Transverse colon (tissue), 4 donors: ENCODE measurements at regions not wholly inside any gene's neighbourhood (a gene's known extent, or its start where the extent isn't known, plus 50 kb on each side); places are given as distances from the start of the nearest gene placed in this dataset.
A peak's percentile ranks its signal among the peaks of the same experiment; 100 is the strongest.
"Not testable (repeated sequence)": the region's sequence is repeated elsewhere in the genome, so short reads cannot be mapped to it uniquely, and the experiment has no call there.

Experiments used
- DNase-seq: peaks from one replicate; pipeline ENCODE4 v3.0.0-alpha.2; 2019
- H3K27ac ChIP-seq, 4 donors: fragments of 200-600 bp; sonication (generic); 2 replicates each; pipeline ENCODE4 v1.5.1; 2016 to 2018; ENCODE audit warnings: inconsistent platforms in 4 of 4
- H3K27me3 ChIP-seq: fragments of 200-600 bp; sonication (generic); 2 replicates; pipeline ENCODE4 v1.5.1; 2017; ENCODE audit warnings: inconsistent platforms
- H3K36me3 ChIP-seq, 4 donors: fragments of 200-600 bp; sonication (generic); 2 replicates each; pipeline ENCODE4 v1.5.1; 2017 to 2019; ENCODE audit warnings: inconsistent platforms in 4 of 4
- H3K4me1 ChIP-seq, 4 donors: fragments of 200-600 bp; sonication (generic); 2 replicates each; pipeline ENCODE4 v1.5.1; 2017 to 2020; ENCODE audit warnings: inconsistent platforms in 4 of 4
- H3K4me3 ChIP-seq, 4 donors: fragments of 200-600 bp; sonication (generic); 1 replicate in 1 of 4; 2 replicates in 3 of 4; pipeline versions ENCODE4 v1.5.1 to v1.6.1; 2017 to 2019; ENCODE audit warnings: inconsistent platforms in 4 of 4
- H3K9me3 ChIP-seq, 2 donors: fragments of 200-600 bp; sonication (generic); 2 replicates each; pipeline ENCODE4 v1.5.1; 2017 to 2019; ENCODE audit warnings: inconsistent platforms in 2 of 2
- EP300 ChIP-seq: sonication (generic); formaldehyde crosslinking; IDR thresholded peaks from one replicate; pipeline ENCODE4 v1.6.1; 2017; ENCODE audit warnings: antibody characterized with exemption, low read depth
- POLR2A ChIP-seq: fragments of 450-650 bp; IDR thresholded peaks from one replicate; pipeline ENCODE4 v1.6.1; 2016; ENCODE audit warnings: antibody characterized with exemption, mild to moderate bottlenecking, moderate library complexity
- POLR2AphosphoS5 ChIP-seq, 3 donors: sonication (generic); formaldehyde crosslinking; IDR thresholded peaks; one replicate each; pipeline ENCODE4 v1.6.1; 2016; ENCODE audit warnings: antibody characterized with exemption in 3 of 3
- WGBS, 2 donors: methylation state at CpG; one replicate each; pipeline ENCODE4 v1.1.5; 2018; ENCODE audit warnings: low coverage in 1 of 2; 5-methylcytosine and 5-hydroxymethylcytosine counted together
- in situ Hi-C, 4 donors: fragments of 200-750 bp; cut with MboI; loops; one replicate each; pipeline versions ENCODE4 v1.15.0 to v1.15.1; 2017; ENCODE audit warnings: low sequenced_read_pairs in 3 of 4, low pct_ligation_motif_present in 1 of 4, low pct_unique_long_range_greater_than_20kb in 1 of 4
- intact Hi-C: fragments of 100-400 bp; cut with DNase I; formaldehyde crosslinking; loops from one replicate; pipeline ENCODE4 v1.15.1; 2023; ENCODE audit warnings: low total_unique reads
- TF ChIP-seq, protein P1 (sequence below), 5 experiments: fragments of 200-600 bp in 3 of 5; fragments of 450-650 bp in 2 of 5; sonication (generic) in 3 of 5; IDR thresholded peaks; 1 replicate in 2 of 5; 2 replicates in 3 of 5; pipeline ENCODE4 v1.5.1; 2016 to 2017; ENCODE audit warnings: antibody characterized with exemption in 5 of 5, inconsistent platforms in 3 of 5, mild to moderate bottlenecking in 2 of 5, moderate library complexity in 1 of 5

DNA sequence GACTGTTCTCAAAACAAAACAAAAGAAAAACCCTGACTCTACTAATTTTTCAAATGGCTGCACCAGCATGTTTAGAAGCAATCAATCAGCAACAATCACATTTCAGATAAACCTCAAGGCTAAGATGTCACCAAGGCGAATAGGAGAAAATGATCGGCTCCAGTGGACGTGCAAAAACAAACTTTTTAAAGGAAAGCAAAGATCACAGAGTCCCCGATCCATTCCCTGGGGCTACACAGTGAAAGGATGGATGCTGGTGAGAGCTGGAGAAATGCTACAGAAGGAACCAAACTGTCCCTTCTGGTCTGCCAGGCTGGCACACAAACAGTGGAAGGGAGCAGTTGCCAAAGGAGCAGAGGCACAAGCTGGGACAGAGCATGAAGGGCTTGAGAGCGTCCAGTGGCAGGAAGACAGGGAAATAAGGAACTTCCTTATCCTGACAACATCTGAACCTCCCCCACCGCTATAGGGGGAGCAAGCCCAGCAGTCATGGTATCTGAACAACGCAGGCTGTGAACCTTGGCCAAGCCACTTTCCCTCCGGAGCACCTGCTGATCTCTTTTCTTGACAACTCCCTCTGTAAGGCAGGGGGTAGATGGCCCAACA lies 73.7 kb upstream of the HIVEP1 start:
- in situ Hi-C loops (no loop called here), intact Hi-C loops (no loop called here)
- Histone ChIP-seq H3K4me1 (peaks cover 0 to 9% (median 0%) of the 10 kb centered on the region in 4 donors), H3K36me3 (no peaks in the 10 kb centered on the region), H3K9me3 (no peaks in the 10 kb centered on the region), H3K27me3 (no peaks in the 10 kb centered on the region), H3K27ac (no peak overlapping the region), H3K4me3 (no peak overlapping the region)
- DNase-seq = peak; percentile 32
- WGBS, 2 donors = 42 to 49% methylated on average over 8 of the region's 8 CpGs
- TF ChIP-seq EP300 (no peak), POLR2AphosphoS5 (IDR thresholded peaks at IDR 0.05) (no peak), POLR2A (no peak)
- TF ChIP-seq, protein P1, sequence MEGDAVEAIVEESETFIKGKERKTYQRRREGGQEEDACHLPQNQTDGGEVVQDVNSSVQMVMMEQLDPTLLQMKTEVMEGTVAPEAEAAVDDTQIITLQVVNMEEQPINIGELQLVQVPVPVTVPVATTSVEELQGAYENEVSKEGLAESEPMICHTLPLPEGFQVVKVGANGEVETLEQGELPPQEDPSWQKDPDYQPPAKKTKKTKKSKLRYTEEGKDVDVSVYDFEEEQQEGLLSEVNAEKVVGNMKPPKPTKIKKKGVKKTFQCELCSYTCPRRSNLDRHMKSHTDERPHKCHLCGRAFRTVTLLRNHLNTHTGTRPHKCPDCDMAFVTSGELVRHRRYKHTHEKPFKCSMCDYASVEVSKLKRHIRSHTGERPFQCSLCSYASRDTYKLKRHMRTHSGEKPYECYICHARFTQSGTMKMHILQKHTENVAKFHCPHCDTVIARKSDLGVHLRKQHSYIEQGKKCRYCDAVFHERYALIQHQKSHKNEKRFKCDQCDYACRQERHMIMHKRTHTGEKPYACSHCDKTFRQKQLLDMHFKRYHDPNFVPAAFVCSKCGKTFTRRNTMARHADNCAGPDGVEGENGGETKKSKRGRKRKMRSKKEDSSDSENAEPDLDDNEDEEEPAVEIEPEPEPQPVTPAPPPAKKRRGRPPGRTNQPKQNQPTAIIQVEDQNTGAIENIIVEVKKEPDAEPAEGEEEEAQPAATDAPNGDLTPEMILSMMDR (IDR thresholded peaks at IDR 0.05) = no peak

DNA sequence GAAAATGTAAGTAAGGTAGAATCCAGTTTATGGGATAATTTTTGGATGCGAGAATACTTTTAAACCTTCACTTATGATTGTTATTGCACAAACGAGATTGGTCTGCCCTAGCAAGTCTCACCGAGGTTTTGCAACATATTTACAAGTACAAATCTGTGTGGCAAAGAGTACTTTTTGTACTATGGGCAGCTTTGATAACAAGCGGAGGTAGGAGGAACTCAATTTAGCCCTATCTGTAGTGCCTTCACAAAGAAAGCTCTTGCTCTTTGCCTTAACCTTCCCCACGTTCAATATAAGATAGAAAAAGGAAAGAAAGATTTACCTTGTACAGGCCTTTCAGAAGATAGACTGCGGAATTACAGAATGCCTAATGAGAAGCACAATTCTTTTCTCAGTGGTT lies 77.5 kb upstream of the HIVEP1 start:
- Histone ChIP-seq H3K4me3 (no peak overlapping the region), H3K9me3 (no peaks in the 10 kb centered on the region), H3K4me1 (peaks cover 0 to 9% (median 0%) of the 10 kb centered on the region in 4 donors), H3K27me3 (no peaks in the 10 kb centered on the region), H3K36me3 (no peaks in the 10 kb centered on the region), H3K27ac (no peak overlapping the region)
- TF ChIP-seq POLR2AphosphoS5 (IDR thresholded peaks at IDR 0.05) = no peak
- no peak for TF ChIP-seq POLR2A
- TF ChIP-seq EP300 = no peak
- TF ChIP-seq, protein P1 (IDR thresholded peaks at IDR 0.05) = no peak
- intact Hi-C loops = no loop called here
- WGBS, 2 donors = 81 to 92% methylated on average over 6 of the region's 6 CpGs
- in situ Hi-C loops = no loop called here
- DNase-seq = no peak

DNA sequence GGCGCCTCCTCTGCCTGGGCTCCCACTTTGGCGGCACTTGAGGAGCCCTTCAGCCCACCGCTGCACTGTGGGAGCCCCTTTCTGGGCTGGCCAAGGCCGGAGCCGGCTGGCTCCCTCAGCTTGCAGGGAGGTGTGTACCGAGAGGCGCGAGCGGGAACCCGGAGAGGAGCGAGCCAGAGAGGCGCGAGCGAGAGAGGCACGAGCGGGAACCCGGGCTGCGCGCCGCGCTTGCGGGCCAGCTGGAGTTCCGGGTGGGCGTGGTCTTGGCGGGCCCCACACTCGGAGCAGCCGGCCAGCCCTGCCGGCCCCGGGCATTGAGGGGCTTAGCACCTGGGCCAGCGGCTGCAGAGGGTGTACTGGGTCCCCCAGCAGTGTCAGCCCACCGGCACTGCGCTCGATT lies 79.2 kb upstream of the HIVEP1 start:
- WGBS, 2 donors = 96% methylated on average over 31 of the region's 33 CpGs; no CpG with 5 or more reads in 1 of the 2 donors
- H3K4me1 ChIP-seq, in situ Hi-C loops, intact Hi-C loops, H3K9me3 ChIP-seq, H3K27ac ChIP-seq, DNase-seq, H3K4me3 ChIP-seq, H3K36me3 ChIP-seq, H3K27me3 ChIP-seq: not testable (repeated sequence)

DNA sequence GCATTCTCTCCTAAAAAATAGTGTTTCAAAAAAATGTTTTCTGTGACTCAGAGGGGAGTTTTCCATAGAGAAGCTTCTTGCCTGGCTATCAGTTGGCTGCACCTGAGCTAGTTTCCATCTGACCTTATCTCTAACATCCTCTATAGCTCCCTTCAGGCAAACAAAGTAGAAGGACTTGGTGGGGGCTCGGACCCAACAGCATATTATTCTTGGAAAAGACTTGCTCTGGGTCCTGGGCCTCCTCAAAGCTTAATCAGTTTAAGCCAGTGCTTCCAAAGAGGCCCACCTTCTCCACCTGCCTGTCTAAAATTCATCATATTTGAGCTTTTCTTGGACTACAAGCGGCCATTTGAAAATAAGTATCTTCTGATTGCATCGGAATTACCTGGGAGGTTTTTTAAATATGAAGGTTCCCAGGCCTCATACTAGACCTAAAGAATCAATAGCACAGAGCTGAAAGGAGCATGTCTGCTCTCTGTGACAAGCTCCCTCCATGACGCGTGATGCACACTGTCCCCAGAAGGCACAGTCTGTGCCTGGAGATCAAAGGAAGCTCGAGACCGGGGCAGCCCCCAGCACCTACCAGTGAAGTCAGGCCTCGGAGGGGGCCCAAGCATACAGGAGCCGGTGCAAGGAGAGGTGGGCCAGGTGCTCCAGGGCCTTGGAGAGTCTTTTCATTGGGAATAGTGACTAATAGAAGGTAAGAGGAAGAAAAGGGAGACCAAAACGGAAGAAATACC lies 80.6 kb upstream of the HIVEP1 start:
- no peak for DNase-seq
- H3K9me3 ChIP-seq = no peaks in the 10 kb centered on the region
- H3K4me3 ChIP-seq = no peak overlapping the region
- TF ChIP-seq EP300 = no peak
- no peak for TF ChIP-seq POLR2A
- no peak for TF ChIP-seq POLR2AphosphoS5 (IDR thresholded peaks at IDR 0.05)
- TF ChIP-seq, protein P1 (IDR thresholded peaks at IDR 0.05) = no peak
- no peak overlapping the region for H3K27ac ChIP-seq
- H3K4me1 ChIP-seq = no peaks in the 10 kb centered on the region
- intact Hi-C loops = no loop called here
- WGBS, 2 donors = 91 to 94% methylated on average over 6 to 10 of the region's 10 CpGs
- no peaks in the 10 kb centered on the region for H3K27me3 ChIP-seq
- in situ Hi-C loops = no loop called here
- no peaks in the 10 kb centered on the region for H3K36me3 ChIP-seq

DNA sequence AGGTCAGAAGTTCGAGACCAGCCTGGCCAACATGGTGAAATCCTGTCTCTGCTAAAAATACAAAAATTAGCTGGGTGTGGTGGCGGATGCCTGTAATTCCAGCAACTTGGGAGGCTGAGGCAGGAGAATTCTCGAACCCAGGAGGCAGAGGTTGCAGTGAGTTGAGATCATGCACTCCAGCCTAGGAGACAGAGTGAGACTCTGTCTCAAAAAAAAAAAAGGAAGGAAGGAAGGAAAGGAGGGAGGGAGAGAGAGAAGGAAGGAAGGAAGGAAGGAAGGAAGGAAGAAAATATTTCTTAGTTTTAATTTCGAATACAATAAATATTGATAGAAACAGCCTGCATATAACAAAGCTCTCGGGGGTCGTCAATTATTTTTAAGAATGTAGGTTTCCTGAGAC lies 81.3 kb upstream of the HIVEP1 start:
- DNase-seq, H3K27me3 ChIP-seq, H3K36me3 ChIP-seq, intact Hi-C loops, in situ Hi-C loops, H3K4me3 ChIP-seq, H3K4me1 ChIP-seq, H3K9me3 ChIP-seq, H3K27ac ChIP-seq: not testable (repeated sequence)
- WGBS, 2 donors = 92 to 94% methylated on average over 4 to 6 of the region's 6 CpGs
